H1 (cell line): ENCODE measurements at regions not wholly inside any gene's neighbourhood (a gene's known extent, or its start where the extent isn't known, plus 50 kb on each side); places are given as distances from the start of the nearest gene placed in this dataset.

ENCODE experiments used
- CTCF ChIA-PET: fragments of 300-600 bp; sonication (Branson Sonifier 250); formaldehyde crosslinking; loops from one replicate; lab custom pipeline; 2021; ENCODE audit not compliant: partially characterized antibody; lab: Charles Lee
- POLR2A ChIA-PET: fragments of 300-600 bp; sonication (Branson Sonifier 250); formaldehyde crosslinking; loops from one replicate; lab custom pipeline; 2021; ENCODE audit warnings: inconsistent platforms; ENCODE audit not compliant: partially characterized antibody; lab: Charles Lee
- DNase-seq, 2 experiments: peaks; one replicate each; pipeline versions ENCODE4 v3.0.0 to v3.0.0-alpha.2; 2010 to 2022; ENCODE audit warnings: low spot score in 2 of 2, low read depth in 1 of 2, mixed read lengths in 1 of 2
- FAIRE-seq: peaks from 2 replicates; lab custom pipeline; 2011; peaks lifted over from hg19 to GRCh38; lab: Jason Lieb, UNC
- H2AFZ ChIP-seq: 2 replicates; pipeline ENCODE4 v1.8.1; 2012; ENCODE audit warnings: low read length, inconsistent platforms
- H2AK5ac ChIP-seq: 2 replicates; pipeline ENCODE4 v1.6.1; 2013; ENCODE audit warnings: low read depth, low read length
- H2BK120ac ChIP-seq: replicated peaks from 2 replicates; pipeline ENCODE3; 2013; ENCODE audit warnings: low read depth, low read length, inconsistent platforms
- H2BK12ac ChIP-seq: 2 replicates; pipeline ENCODE4 v1.6.1; 2013; ENCODE audit warnings: low read depth, low read length
- H2BK15ac ChIP-seq: 2 replicates; pipeline ENCODE4 v1.6.1; 2013; ENCODE audit warnings: low read length
- H2BK20ac ChIP-seq: 2 replicates; pipeline ENCODE4 v1.6.1; 2013; ENCODE audit warnings: low read length
- H2BK5ac ChIP-seq: 2 replicates; pipeline ENCODE4 v1.6.1; 2013; ENCODE audit warnings: low read depth, low read length
- H3K14ac ChIP-seq: 2 replicates; pipeline ENCODE4 v1.6.1; 2013; ENCODE audit warnings: inconsistent platforms; ENCODE audit not compliant: insufficient read length
- H3K18ac ChIP-seq: 2 replicates; pipeline ENCODE4 v1.6.1; 2013; ENCODE audit warnings: low read length; ENCODE audit errors: extremely low read depth
- H3K23ac ChIP-seq: 2 replicates; pipeline ENCODE4 v1.6.1; 2013; ENCODE audit warnings: inconsistent platforms; ENCODE audit not compliant: insufficient read length
- H3K23me2 ChIP-seq: 2 replicates; pipeline ENCODE4 v1.6.1; 2013; ENCODE audit warnings: low read depth, low read length
- H3K27ac ChIP-seq: 2 replicates; pipeline ENCODE4 v1.6.1; 2011; ENCODE audit warnings: low read depth, low read length, inconsistent platforms
- H3K27me3 ChIP-seq, 4 experiments: replicated peaks in 1 of 4; 1 replicate in 1 of 4; 2 replicates in 3 of 4; pipeline versions ENCODE4 v1.6.1 to v1.8.1; 2011 to 2013; ENCODE audit warnings: low read length in 3 of 4, mild to moderate bottlenecking in 3 of 4, inconsistent platforms in 2 of 4, mixed read lengths in 2 of 4, moderate library complexity in 1 of 4; ENCODE audit not compliant: control insufficient read depth in 3 of 4, insufficient read depth in 3 of 4; ENCODE audit errors: extremely low read depth in 1 of 4
- H3K36me3 ChIP-seq, 4 experiments: 2 replicates each; pipeline versions ENCODE4 v1.6.1 to v1.8.1; 2011 to 2013; ENCODE audit warnings: mild to moderate bottlenecking in 4 of 4, low read length in 3 of 4, moderate library complexity in 2 of 4, control low read depth in 1 of 4, inconsistent platforms in 1 of 4; ENCODE audit not compliant: insufficient read depth in 4 of 4, control insufficient read depth in 2 of 4
- H3K4ac ChIP-seq: replicated peaks from 2 replicates; pipeline ENCODE3; 2013; ENCODE audit warnings: low read length, low read depth, mixed read lengths, inconsistent platforms; ENCODE audit not compliant: insufficient read length
- H3K4me1 ChIP-seq, 4 experiments: replicated peaks in 1 of 4; 1 replicate in 1 of 4; 2 replicates in 3 of 4; pipeline versions ENCODE4 v1.6.1 to v1.8.1; 2011 to 2013; ENCODE audit warnings: low read length in 3 of 4, inconsistent platforms in 2 of 4, mixed read lengths in 1 of 4; ENCODE audit not compliant: insufficient read depth in 4 of 4, control insufficient read depth in 3 of 4
- H3K4me2 ChIP-seq, 2 experiments: 2 replicates each; pipeline versions ENCODE4 v1.6.1 to v1.8.1; 2011 to 2013; ENCODE audit warnings: low read depth in 2 of 2, low read length in 2 of 2, control low read depth in 1 of 2, inconsistent platforms in 1 of 2, mild to moderate bottlenecking in 1 of 2; ENCODE audit not compliant: insufficient read depth in 1 of 2
- H3K4me3 ChIP-seq, 4 experiments: fragments of 200-600, 300-600 bp in 1 of 4; sonication (generic), shearing (Covaris generic), sonication (Bioruptor Twin) in 1 of 4; 2 replicates each; pipeline versions ENCODE4 v1.5.1 to v1.8.1; 2011 to 2016; ENCODE audit warnings: low read length in 4 of 4, low read depth in 3 of 4, control low read depth in 2 of 4, inconsistent platforms in 2 of 4, mild to moderate bottlenecking in 2 of 4, mixed read lengths in 1 of 4, moderate library complexity in 1 of 4; ENCODE audit not compliant: insufficient read depth in 2 of 4; ENCODE audit errors: extremely low read depth in 1 of 4
- H3K56ac ChIP-seq: replicated peaks from 2 replicates; pipeline ENCODE3; 2013; ENCODE audit warnings: low read depth, mild to moderate bottlenecking, mixed read lengths, low read length, inconsistent platforms; ENCODE audit not compliant: insufficient read length
- H3K79me1 ChIP-seq: 2 replicates; pipeline ENCODE4 v1.6.1; 2013; ENCODE audit warnings: low read depth, low read length, control low read depth
- H3K79me2 ChIP-seq, 2 experiments: 2 replicates each; pipeline versions ENCODE4 v1.6.1 to v1.8.1; 2012 to 2013; ENCODE audit warnings: low read length in 2 of 2, mild to moderate bottlenecking in 2 of 2, inconsistent platforms in 1 of 2; ENCODE audit not compliant: insufficient read depth in 2 of 2, control insufficient read depth in 1 of 2
- H3K9ac ChIP-seq, 4 experiments: replicated peaks in 1 of 4; 1 replicate in 1 of 4; 2 replicates in 3 of 4; pipeline versions ENCODE4 v1.6.1 to v1.8.1; 2011 to 2013; ENCODE audit warnings: low read depth in 3 of 4, low read length in 3 of 4, control low read depth in 2 of 4, mild to moderate bottlenecking in 2 of 4, moderate library complexity in 2 of 4, inconsistent platforms in 1 of 4; ENCODE audit errors: extremely low read depth in 1 of 4
- H3K9me3 ChIP-seq, 2 experiments: 2 replicates each; pipeline versions ENCODE4 v1.6.1 to v1.8.1; 2012 to 2013; ENCODE audit warnings: mild to moderate bottlenecking in 2 of 2, moderate library complexity in 2 of 2, control low read depth in 1 of 2, inconsistent platforms in 1 of 2, low read depth in 1 of 2, low read length in 1 of 2, mixed read lengths in 1 of 2; ENCODE audit not compliant: insufficient read depth in 2 of 2
- H4K20me1 ChIP-seq, 2 experiments: replicated peaks in 1 of 2; 2 replicates each; pipeline versions ENCODE3 to v1.8.1; 2011 to 2013; ENCODE audit warnings: inconsistent platforms in 2 of 2, low read length in 2 of 2, mild to moderate bottlenecking in 1 of 2; ENCODE audit not compliant: insufficient read depth in 2 of 2, control insufficient read depth in 1 of 2
- H4K5ac ChIP-seq: 2 replicates; pipeline ENCODE4 v1.6.1; 2013; ENCODE audit warnings: low read length, low read depth, mixed read lengths, inconsistent platforms; ENCODE audit not compliant: insufficient read length
- H4K8ac ChIP-seq: 2 replicates; pipeline ENCODE4 v1.8.0; 2013; ENCODE audit warnings: mild to moderate bottlenecking, moderate library complexity, low read length, inconsistent platforms; ENCODE audit not compliant: insufficient read depth; ENCODE audit errors: extremely low read depth
- H4K91ac ChIP-seq: replicated peaks from 2 replicates; pipeline ENCODE3; 2013; ENCODE audit warnings: low read length, mixed read lengths, inconsistent platforms; ENCODE audit not compliant: insufficient read length
- WGBS, 2 experiments: shearing (Covaris generic) in 1 of 2; methylation state at CpG; one replicate each; pipeline versions ENCODE4 v1.1.6 to v1.1.7; 2013 to 2015; ENCODE audit warnings: low lambda C conversion rate in 2 of 2, mixed read lengths in 2 of 2, inconsistent platforms in 1 of 2, low coverage in 1 of 2, missing lambda C conversion rate in 1 of 2; ENCODE audit not compliant: insufficient replicate concordance in 2 of 2, insufficient coverage in 1 of 2, insufficient read length in 1 of 2; ENCODE audit errors: extremely low coverage in 1 of 2, missing lambda C conversion rate in 1 of 2; 5-methylcytosine and 5-hydroxymethylcytosine counted together

- Histone ChIP-seq H4K91ac (no peak overlapping the region), H3K23ac (no peak overlapping the region), H3K9ac (no peak overlapping the region), H4K5ac (no peak overlapping the region), H3K4me2 (no peak overlapping the region), H2BK20ac (no peak overlapping the region), H3K14ac (no peak overlapping the region), H4K8ac (no peak overlapping the region), H3K23me2 (no peaks in the 10 kb centered on the region), H2BK15ac (no peak overlapping the region), H3K27me3 (no peaks in the 10 kb centered on the region), H3K4me1 (peaks cover 0 to 5% (median 4%) of the 10 kb centered on the region in 4 experiments; a peak in 3 of 7 replicates), H3K27ac (no peak overlapping the region), H2BK5ac (no peak overlapping the region), H2BK12ac (no peak overlapping the region), H2AFZ (no peak overlapping the region), H4K20me1 (no peaks in the 10 kb centered on the region), H3K9me3 (no peaks in the 10 kb centered on the region), H2BK120ac (no peak overlapping the region), H2AK5ac (no peak overlapping the region), H3K36me3 (no peaks in the 10 kb centered on the region), H3K56ac (no peak overlapping the region), H3K4ac (no peak overlapping the region), H3K79me1 (no peaks in the 10 kb centered on the region), H3K4me3 (no peak overlapping the region), H3K79me2 (no peaks in the 10 kb centered on the region), H3K18ac (no peak overlapping the region)
- FAIRE-seq (no peak), DNase-seq (no peak)
- ChIA-PET CTCF (no interaction called here), POLR2A (no interaction called here)
- WGBS, 2 experiments, result 94% methylated on average over 2 of the region's 2 CpGs; no CpG with 5 or more reads in 1 of the 2 experiments
Measured at GRCh38 chr6:22468256-22468965, 101.0 kb upstream of the HDGFL1 start.
